Mammary epithelial cell (primary cell): ENCODE measurements at regions not wholly inside any gene's neighbourhood (a gene's known extent, or its start where the extent isn't known, plus 50 kb on each side); places are given as distances from the start of the nearest gene placed in this dataset.

Experiments
- EZH2 ChIP-seq: IDR thresholded peaks from 2 replicates; pipeline ENCODE4 v1.6.1; 2012; ENCODE audit warnings: low read length, inconsistent platforms, borderline replicate concordance
- TF ChIP-seq, protein P1 (sequence below), 2 donors: IDR thresholded peaks in 1 of 2; conservative IDR thresholded peaks in 1 of 2; 2 replicates each; pipeline ENCODE4 v1.5.1; 2011 to 2012; ENCODE audit warnings: inconsistent platforms in 2 of 2, low read length in 2 of 2, mild to moderate bottlenecking in 2 of 2, control low read depth in 1 of 2, low read depth in 1 of 2; ENCODE audit not compliant: insufficient read depth in 1 of 2; ENCODE audit errors: extremely low read depth in 1 of 2

DNA sequence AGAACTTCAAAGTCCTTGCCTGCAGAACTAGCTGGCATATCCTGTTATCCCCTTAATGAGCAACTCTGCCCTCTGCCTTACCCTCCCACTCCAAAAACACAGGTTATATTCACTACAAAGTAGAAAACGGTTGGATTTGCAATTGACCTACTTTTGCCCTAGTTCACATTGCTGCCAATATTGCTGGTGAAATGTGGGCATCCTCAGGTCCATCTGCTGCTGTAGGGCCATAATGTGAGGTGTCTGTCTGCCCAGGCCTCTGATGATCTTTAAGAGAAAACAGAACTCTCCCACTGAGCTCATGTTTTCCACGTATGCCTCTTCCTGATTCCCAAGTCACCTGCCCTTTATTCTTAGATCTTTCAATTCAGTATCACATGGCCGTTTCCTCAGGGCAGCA lies 294.0 kb upstream of the CDH20 start:
- TF ChIP-seq, protein P1, sequence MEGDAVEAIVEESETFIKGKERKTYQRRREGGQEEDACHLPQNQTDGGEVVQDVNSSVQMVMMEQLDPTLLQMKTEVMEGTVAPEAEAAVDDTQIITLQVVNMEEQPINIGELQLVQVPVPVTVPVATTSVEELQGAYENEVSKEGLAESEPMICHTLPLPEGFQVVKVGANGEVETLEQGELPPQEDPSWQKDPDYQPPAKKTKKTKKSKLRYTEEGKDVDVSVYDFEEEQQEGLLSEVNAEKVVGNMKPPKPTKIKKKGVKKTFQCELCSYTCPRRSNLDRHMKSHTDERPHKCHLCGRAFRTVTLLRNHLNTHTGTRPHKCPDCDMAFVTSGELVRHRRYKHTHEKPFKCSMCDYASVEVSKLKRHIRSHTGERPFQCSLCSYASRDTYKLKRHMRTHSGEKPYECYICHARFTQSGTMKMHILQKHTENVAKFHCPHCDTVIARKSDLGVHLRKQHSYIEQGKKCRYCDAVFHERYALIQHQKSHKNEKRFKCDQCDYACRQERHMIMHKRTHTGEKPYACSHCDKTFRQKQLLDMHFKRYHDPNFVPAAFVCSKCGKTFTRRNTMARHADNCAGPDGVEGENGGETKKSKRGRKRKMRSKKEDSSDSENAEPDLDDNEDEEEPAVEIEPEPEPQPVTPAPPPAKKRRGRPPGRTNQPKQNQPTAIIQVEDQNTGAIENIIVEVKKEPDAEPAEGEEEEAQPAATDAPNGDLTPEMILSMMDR (conservative IDR thresholded peaks at IDR 0.05 in 1 of 2, IDR thresholded peaks at IDR 0.05 in 1 of 2; ENCODE audit: extremely low read depth in 1 of 2, insufficient read depth in 1 of 2, low read depth in 1 of 2, low read length in 2 of 2): no peak
- TF ChIP-seq EZH2: no peak
